ENCODE measurements at regions not wholly inside any gene's neighbourhood (a gene's known extent, or its start where the extent isn't known, plus 50 kb on each side); places are given as distances from the start of the nearest gene placed in this dataset.

- Mint-ChIP-seq H3K36me3 (ENCODE audit: low read depth, unreplicated experiment) (no peaks in the 10 kb centered on the region), H3K27ac (ENCODE audit: unreplicated experiment) (no peak overlapping the region), H3K4me1 (ENCODE audit: unreplicated experiment) (no peaks in the 10 kb centered on the region), H3K9me3 (ENCODE audit: unreplicated experiment) (no peaks in the 10 kb centered on the region), H3K27me3 (ENCODE audit: unreplicated experiment) (no peaks in the 10 kb centered on the region), H3K4me3 (ENCODE audit: unreplicated experiment) (no peak overlapping the region)
- no peak for DNase-seq (ENCODE audit: low spot score)
- TF ChIP-seq CTCF (IDR thresholded peaks at IDR 0.05; ENCODE audit: unreplicated experiment), result no peak
Observed at GRCh38 chr7:10799475-10799874, 174.2 kb upstream of the PHF14 start.

- Mint-ChIP-seq H3K9me3 (ENCODE audit: unreplicated experiment) (no peaks in the 10 kb centered on the region), H3K36me3 (ENCODE audit: low read depth, unreplicated experiment) (no peaks in the 10 kb centered on the region), H3K4me3 (ENCODE audit: unreplicated experiment) (no peak overlapping the region), H3K4me1 (ENCODE audit: unreplicated experiment) (no peaks in the 10 kb centered on the region), H3K27ac (ENCODE audit: unreplicated experiment) (no peak overlapping the region), H3K27me3 (ENCODE audit: unreplicated experiment) (no peaks in the 10 kb centered on the region)
- no peak for TF ChIP-seq CTCF (IDR thresholded peaks at IDR 0.05; ENCODE audit: unreplicated experiment)
- no peak for DNase-seq (ENCODE audit: low spot score)
Observed at GRCh38 chr7:10802011-10802410, 171.7 kb upstream of the PHF14 start.

- no peak for TF ChIP-seq CTCF (IDR thresholded peaks at IDR 0.05; ENCODE audit: unreplicated experiment)
- DNase-seq (ENCODE audit: low spot score), result no peak
- no peaks in the 10 kb centered on the region for H3K9me3 Mint-ChIP-seq (ENCODE audit: unreplicated experiment)
- no peak overlapping the region for H3K27ac Mint-ChIP-seq (ENCODE audit: unreplicated experiment)
- H3K4me1 Mint-ChIP-seq (ENCODE audit: unreplicated experiment), result no peaks in the 10 kb centered on the region
- H3K27me3 Mint-ChIP-seq (ENCODE audit: unreplicated experiment), result no peaks in the 10 kb centered on the region
- H3K4me3 Mint-ChIP-seq (ENCODE audit: unreplicated experiment), result no peak overlapping the region
- H3K36me3 Mint-ChIP-seq (ENCODE audit: low read depth, unreplicated experiment), result no peaks in the 10 kb centered on the region
Observed at GRCh38 chr7:10802526-10802925, 171.1 kb upstream of the PHF14 start.

- Mint-ChIP-seq H3K27me3 (ENCODE audit: unreplicated experiment) (no peaks in the 10 kb centered on the region), H3K4me3 (ENCODE audit: unreplicated experiment) (no peak overlapping the region), H3K36me3 (ENCODE audit: low read depth, unreplicated experiment) (no peaks in the 10 kb centered on the region), H3K9me3 (ENCODE audit: unreplicated experiment) (no peaks in the 10 kb centered on the region), H3K27ac (ENCODE audit: unreplicated experiment) (no peak overlapping the region), H3K4me1 (ENCODE audit: unreplicated experiment) (no peaks in the 10 kb centered on the region)
- no peak for DNase-seq (ENCODE audit: low spot score)
- TF ChIP-seq CTCF (IDR thresholded peaks at IDR 0.05; ENCODE audit: unreplicated experiment), result no peak
Observed at GRCh38 chr7:10803720-10804119, 170.0 kb upstream of the PHF14 start.

- Mint-ChIP-seq H3K9me3 (ENCODE audit: unreplicated experiment) (no peaks in the 10 kb centered on the region), H3K4me3 (ENCODE audit: unreplicated experiment) (no peak overlapping the region), H3K36me3 (ENCODE audit: low read depth, unreplicated experiment) (no peaks in the 10 kb centered on the region), H3K4me1 (ENCODE audit: unreplicated experiment) (no peaks in the 10 kb centered on the region), H3K27me3 (ENCODE audit: unreplicated experiment) (no peaks in the 10 kb centered on the region), H3K27ac (ENCODE audit: unreplicated experiment) (no peak overlapping the region)
- DNase-seq (ENCODE audit: low spot score), result no peak
- no peak for TF ChIP-seq CTCF (IDR thresholded peaks at IDR 0.05; ENCODE audit: unreplicated experiment)
Observed at GRCh38 chr7:10804770-10805169, 168.9 kb upstream of the PHF14 start.

Measured in endothelial cell (in vitro differentiated cells).